NCI-H446 treated with DMSO at 0.1 percent for 48 hours (cell line): ENCODE measurements at regions not wholly inside any gene's neighbourhood (a gene's known extent, or its start where the extent isn't known, plus 50 kb on each side); places are given as distances from the start of the nearest gene placed in this dataset.

Experiments
- DNase-seq: peaks from one replicate; lab custom pipeline; 2025; lab: John Stamatoyannopoulos, UW

DNA sequence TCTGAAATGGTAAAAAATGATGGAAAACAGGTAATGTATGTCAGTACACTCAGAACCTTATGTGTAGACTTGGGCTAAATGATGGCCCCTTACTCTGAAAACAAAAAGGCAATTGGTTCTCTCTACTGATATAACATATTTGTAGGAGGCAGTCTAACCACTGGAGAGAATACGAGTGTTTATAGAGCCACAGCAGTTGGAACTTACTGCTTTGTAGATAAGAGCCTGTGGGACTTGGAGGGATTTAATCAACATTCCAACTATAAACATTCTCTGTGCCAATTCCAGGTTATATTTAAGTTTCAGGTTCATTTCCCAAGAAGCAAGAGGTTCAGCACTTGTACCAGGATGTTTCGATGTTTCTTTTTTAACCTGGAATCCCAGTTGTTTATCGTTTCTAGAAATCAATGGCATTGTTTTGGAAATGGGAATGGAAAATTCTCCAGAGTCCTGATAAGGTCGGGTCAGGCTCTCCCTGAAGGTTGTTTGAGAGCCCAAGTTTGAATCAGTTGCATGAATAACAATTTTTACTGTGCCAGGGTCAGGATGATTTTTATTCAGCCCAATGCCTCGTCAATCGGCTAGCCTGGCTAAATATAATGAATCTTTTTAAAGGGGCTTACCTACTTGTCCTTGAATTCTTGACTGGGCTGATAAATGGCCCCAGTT is 278.4 kb upstream of the FAM98A start:
- no peak for DNase-seq

DNA sequence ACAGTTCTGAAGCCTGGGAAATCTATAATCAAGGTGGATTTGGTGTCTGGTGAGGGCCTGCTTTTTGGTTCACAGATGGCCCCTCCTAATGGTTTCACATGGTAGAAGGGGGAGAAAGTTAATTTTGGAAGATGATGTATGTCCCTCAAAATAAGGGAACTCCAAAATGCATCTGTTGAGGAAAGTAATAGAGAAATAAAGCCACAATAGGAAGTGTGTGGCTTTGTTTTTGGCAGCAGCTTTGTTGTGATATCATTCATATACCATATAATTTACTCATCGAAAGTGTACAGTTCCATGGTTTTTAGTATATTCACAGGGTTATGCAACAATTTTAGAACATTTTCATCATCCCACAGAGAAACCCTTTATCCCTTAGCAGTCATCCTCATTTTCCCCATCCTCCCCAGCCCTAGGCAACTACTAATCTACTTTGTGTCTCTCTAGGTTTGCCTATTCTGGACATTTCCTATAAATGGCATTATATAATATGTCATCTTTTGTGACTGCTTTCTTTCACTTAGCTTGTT is 274.0 kb upstream of the FAM98A start:
- DNase-seq, result no peak

DNA sequence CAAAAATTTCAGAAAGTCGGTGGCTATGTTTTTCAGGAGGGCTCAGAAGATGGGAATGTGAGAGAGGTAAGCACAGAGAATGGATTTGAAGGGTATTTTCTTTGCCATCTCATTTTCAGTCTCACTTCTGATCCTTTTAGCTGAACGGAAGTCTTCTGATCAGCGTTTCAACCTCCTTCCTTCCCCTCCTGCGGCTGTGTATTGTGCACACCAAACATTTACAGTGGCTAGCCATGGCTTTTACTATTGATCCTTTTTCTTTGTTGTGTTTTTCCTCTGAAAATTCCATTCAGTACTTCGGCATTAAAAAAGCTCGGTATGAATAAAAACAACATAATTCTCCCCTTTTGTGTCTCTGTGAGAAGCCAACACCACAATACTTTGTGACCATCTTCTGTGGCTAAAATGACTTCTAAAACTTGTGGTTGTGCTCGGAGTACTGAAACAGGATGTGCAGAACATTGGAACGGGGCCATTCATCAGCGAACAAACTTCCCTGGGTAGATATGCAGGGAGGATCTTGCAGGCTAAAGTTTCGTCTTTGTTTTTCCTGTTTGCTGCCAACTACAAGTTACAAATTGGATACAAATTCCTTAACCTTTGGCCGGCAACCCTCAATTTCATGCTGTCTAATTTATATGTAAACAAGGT is 260.8 kb upstream of the FAM98A start:
- no peak for DNase-seq

DNA sequence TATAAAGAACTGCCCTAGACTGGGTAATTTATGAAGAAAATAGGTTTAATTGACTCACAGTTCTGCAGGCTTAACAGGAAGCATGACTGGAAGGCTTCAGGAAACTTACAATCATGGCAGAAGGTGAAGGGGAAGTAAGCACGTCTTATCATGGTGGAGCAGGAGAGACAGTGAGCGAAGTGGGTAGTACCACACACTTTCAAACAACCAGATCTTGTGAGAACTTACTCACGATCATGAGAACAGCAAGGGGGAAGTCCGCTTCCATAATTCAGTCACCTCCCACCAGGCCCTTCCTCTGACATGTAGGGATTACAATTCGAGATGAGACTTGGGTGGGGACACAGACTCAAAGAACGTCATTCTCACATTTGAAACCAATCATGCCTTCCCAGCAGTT is 260.1 kb upstream of the FAM98A start:
- DNase-seq, result no peak

DNA sequence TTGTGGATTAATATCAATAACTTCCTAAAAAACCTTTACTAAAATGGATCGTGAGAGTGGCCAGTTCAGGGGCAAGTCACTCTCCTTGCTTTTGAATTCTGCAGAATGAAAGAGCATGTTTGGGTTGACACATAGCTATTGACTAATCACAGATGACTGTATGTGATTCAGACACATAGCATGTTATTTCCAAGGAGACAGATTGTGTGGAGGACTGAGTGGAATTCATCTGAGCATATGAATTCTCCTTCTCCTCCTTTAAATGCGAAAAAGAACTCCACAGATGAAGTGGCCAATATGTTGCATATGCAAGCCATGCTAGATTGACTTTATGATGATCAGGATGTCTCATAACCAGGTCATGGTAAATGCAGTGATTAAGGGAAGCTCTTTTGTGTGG is 249.4 kb upstream of the FAM98A start:
- DNase-seq, result no peak

DNA sequence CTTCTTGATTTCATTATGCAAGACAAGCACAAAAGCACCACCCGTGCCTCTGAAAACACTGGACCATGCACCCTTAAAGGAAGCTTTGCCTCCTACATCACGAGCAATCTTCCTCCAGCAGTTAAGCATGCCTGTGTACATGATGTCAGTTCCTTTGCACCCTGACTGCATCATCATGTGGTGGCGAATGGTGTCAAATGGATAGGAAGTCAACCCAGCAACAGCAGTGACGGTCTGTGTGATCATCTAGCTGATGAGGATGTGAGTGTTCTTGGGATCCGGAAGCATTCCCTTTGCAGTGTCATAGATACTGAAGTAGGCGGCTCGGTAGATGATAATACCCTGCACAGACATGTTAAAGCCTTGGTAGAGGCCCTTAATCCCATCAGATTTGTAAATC is 240.7 kb upstream of the FAM98A start:
- DNase-seq, result no peak

DNA sequence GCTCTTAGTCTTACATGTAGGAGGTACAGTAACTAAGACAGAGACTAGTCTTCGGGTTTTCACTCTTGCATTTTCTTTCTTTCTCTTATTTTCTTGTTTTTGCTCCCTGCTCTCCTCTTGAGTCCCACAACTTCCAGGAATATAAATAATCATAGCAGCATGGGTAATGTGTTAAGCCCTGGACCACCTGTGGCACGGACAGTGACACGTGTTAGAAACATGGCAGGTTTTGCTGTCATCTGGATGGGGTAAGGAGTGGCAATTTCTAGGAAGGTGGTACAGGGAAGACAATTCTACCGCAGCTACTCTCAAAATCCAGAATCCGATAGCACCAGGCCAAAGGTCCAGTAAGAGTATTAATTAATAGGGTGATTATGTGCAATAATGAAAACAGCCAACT is 237.5 kb upstream of the FAM98A start:
- no peak for DNase-seq

DNA sequence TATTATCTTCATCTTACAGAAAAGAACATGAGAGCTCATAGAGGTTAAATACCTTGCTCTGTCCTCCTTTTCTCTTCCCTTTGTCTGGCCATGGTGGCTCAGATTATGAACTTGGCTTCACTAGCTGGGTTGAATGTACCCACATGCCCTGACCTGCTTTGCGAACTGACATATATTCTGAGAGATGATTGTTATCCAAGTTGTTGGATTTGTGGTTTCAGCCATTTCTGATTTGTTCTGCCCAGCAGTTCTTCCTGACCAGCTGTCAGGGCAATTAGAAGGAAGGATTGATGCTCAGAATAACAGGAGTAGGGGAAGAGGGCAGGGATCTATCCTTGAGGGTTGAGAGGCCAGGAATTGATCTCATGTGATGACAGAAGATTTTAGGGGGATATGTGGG is 236.8 kb upstream of the FAM98A start:
- no peak for DNase-seq

DNA sequence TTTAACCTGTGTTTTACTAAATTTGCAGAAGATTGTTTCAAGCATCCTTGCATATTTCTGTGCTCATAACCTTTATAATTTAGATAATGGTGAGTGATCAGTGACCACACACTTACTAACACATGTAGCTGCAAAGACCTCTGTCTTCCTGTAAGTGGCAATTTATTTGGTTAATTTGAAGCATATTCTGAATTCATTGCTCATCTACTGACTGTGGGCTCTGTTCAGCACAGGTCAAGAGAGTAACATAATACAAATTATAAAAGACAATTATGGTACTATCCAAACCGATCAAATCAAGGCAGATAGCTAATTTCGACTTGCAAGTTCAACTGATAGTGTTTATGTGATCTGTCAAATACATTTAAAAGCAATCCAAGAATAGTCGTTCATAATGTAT is 223.9 kb upstream of the FAM98A start:
- DNase-seq, result no peak

DNA sequence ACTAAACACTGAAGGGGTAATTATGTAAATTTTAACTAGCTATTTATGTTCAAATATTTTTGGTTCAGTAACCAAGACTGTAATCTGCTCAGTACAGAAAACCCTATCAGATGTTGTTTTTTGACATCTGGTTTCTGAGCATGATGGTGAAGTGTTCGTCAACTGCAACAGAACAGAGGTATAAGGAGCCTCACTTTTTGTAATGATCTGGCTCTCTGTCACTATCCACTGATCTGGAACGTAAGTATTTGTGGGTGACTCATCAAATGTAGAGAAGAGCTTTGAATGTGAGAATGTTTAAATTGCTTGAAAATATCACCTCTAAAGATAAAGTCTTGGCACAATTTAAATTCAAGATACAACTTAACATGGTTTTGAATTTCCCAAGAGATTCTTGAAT is 213.6 kb upstream of the FAM98A start:
- no peak for DNase-seq

DNA sequence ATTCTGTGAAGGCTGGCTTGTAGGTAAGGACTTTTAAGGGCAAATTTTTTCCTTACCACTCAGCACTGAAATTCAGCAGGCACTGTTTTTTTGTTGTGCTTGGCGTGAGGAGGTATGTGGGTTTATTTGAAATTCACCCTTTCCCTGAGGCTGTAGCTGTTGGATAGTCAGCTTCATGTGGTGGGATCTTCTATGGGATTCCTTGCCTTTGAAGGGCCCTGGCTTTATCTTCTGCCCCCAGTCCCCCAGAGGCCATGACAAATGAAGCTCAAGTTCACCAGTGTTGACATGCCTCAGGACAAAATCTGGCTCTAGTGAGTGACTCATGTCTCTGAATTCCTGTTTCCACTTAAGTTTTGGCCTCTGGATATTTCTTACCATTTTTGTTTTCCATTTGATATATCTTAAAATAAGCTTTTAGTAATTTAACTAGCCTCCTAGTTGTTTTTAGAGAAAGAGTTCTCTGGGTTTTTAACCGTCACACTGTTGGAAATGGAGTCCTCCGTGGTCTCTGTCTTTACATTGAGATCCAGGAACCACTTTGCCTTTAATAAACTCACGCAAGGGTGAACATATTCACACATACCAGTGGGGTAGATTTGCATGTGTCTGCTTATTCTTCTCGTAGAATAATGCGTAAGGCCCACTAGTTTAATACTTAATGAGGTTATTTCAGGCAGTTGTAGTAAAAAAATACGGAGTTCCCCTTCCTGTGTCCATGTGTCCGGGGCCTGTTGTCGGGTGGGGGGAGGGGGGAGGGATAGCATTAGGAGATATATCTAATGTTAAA is 211.1 kb upstream of the FAM98A start:
- no peak for DNase-seq

DNA sequence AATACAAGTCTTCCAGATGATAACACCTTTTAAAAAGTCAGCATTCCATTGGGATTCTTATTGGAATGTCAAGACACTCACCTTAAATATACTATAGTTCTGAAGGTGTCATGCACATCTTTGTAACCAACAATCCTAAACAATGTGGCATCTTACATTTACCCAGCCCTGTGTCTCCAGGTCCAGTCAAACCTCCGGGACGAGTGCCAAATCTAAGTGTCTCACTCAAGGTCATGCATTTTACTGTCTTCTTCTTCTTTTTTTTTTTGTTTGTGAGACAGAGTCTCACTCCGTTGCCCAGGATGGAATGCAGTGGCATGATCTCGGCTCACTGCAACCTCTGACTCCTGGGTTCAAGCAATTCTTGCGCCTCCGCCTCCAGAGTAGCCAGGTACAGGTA is 206.9 kb upstream of the FAM98A start:
- no peak for DNase-seq

DNA sequence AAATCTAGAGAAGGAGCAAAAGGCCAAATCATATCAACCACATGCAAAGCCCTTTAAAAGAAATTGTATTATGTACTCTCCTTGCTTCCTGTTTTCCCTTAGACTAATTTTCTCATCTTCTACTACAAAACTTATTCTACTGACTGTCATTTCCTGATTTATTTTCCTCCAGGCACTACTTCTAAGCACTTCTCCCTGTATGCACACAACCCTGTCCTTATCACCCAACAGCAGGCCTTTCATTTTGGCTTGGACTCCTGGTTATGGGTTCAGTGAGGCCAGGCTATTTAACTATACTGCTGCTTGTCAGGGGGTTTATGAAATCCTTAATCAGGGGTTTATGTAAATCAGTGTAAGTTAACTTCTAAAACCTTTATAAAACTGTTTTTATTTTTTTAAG is 205.1 kb upstream of the FAM98A start:
- DNase-seq, result no peak

DNA sequence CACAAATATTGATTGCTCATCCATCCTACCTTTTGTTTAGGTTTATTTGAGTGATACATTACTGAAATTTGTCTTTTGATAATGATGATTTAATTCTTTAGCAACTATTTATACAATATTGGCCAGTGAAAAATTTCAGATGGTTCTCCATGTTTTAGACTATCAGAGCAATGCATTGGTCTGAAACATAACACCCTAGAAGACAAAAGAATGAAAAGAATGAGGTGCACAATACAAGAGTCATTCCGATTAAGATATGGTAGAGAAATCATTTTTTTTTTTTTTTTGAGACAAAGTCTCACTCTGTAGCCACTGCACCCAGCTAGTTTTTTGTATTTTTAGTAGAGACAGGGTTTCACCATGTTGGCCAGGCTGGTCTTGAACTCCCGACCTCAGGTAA is 197.4 kb upstream of the FAM98A start:
- no peak for DNase-seq

DNA sequence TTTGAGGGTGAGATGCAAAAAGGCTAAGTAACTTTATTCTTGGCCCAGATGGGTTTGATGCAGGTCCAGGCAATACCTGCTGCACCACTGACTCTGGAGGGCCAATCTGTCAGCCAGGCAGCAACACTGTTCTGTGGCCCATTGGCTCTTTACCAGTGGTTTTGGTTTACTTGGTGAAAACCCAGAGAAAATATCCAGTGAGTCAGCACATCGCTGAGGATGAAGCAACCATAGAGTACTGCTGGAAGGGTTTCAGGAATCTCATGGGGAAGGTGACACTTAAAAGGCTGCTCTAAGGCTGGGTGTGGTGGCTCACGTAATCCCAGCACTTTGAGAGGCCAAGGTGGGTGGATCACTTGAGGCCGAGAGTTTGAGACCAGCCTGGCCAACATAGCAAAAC is 192.5 kb upstream of the FAM98A start:
- no peak for DNase-seq

DNA sequence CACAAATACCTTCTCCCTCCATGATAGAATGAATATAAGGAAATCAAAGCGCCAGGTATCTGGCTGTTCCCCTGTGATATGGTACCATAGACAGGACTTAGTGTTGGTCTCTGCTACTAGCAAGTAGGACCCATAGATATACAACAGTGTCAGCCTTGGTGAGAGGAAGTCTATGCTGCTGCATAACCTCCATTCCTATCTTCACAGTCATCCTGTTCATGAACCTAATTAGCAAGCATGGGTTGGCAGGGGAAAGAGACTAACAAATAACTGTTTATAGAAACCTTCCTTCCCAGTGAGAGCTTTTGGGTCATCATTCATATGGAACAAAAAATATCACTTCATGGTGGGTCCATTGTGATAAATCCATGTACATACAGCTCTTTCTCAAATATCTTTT is 188.9 kb upstream of the FAM98A start:
- no peak for DNase-seq

DNA sequence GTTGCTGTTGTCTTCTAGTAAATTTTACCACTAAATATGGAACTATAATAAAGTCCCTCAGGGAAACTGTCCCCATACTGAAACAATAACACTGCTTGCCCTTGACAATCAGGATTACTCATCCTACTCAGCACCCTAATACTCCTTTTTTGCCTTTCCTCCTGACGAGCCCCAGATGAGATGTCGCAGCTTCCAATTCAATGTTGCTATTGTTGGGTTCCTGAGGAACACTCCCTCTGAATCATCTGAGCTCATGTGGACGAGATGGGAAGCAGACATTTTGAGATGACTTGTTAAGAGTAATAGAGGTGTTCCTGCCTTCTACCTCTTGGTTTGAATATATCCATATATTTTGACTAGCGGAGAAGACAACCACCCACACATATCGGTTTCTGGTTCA is 187.8 kb upstream of the FAM98A start:
- no peak for DNase-seq

DNA sequence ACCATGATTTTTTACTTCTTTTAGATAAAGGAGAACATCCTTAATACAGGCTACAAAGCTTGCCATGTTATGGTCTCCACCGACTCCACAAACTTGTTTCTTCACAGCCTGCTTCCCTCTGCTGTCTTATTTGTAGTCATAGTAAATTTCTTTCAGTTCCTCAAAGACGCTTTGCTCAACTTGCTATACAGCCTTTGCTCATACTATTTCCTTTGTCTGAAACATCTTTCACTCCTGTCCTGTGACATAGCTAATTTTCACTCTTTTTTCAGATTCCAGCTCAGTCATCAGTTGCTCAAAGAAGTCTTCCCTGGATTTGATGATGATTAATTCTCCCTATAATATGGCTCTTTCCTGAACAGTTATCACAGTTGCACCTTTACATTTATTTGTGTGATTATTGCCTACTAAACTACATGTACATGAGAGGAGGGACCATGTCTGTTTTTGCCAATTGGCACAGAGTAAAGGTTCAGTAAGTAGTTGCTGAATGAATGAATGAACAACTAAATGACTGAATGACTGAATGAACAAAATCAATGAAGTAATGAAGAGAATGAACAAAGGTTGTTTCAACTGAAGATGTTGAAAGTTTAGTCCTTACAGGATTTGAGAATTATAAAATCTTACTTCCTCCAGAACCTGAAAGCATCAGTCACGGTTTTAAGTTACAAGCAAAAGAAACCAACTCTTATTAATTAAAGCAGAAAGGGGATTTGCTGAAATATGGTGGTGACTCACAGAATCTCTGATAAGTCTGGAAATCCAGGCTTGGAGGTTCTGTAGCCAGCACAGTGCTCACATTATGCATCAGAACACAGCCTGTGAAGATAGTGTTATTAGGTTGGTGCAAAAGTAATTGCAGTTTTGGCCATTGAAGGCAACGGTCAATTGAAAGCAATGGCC is 186.4 kb upstream of the FAM98A start:
- DNase-seq, result no peak

DNA sequence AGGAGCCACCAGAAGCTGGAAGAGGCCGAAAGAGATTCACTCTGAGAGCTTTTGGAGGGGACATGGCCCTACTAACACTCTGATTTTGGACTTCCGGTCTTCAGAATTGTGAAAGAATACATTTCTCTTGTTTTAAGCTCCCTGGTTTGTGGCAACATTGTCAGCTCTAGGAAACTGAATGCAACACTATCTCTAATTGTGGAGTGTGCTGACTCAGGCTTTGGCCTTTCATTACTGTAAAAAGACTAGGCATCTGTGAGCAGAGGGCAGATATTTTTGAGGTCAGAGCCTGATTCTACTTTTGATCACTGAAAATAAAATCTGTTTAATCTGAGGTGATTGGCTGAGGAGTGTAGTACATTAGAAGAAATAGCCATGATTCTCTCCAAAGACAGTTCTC is 185.4 kb upstream of the FAM98A start:
- DNase-seq, result no peak

DNA sequence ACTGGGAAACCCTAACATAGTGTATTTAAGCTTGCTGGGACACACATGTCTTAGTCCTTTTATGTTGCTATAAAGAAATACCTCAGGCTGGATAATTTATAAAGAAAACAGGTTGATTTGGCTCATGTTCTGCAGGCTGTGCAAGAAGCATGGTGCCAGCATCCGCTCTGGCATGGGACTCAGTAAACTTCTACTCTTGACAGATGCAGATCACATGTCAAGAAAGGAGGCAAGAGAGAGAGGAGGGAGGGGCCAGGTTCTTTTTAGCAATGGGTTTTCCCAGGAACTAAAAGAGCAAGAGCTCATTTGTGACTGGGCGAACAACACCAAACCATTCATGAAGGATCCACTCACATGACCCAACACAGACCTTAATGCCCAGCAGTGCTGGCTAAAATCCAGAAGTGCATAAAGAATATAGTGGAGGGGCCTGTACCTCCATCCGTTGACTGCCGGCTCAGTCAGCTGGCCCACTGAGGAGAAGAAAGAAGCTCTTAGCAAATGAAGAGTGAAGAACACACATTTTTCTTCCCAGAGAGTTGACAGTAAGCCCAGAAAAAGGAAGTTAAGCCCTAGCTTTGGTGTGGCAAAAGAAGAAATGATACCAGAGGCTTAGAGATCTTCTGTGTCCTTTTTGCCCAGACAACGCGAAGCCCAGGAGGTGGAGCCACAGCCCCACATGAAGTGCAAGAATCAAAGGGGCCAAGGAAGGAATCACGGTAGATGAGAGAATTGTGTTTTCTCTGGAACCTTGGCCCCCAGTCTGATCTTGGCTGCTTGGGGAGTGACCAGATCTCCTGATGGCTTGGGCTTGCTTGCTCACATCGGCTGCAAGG is 183.5 kb upstream of the FAM98A start:
- DNase-seq, result no peak

DNA sequence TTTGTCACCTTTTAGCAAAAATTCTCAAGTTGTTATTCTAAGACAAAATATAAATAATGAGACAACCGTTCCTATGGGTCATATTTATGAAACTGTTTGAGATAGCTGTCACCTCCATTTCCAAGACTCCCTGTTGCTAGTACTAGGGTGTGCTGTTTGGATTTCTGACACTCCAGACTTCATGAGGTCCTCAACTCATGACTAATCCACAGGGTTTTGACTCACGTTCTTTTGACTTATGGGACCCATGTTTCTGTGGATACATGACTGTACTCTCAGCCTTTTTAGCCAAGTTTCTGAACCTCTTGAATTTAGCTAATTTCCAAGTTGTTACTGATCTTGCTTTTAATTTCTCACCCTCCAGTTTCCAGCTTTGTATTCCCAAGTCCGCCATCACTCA is 178.7 kb upstream of the FAM98A start:
- DNase-seq, result no peak
